H1 (cell line): ENCODE measurements at regions not wholly inside any gene's neighbourhood (a gene's known extent, or its start where the extent isn't known, plus 50 kb on each side); places are given as distances from the start of the nearest gene placed in this dataset.

Source experiments
- CTCF ChIA-PET: fragments of 300-600 bp; sonication (Branson Sonifier 250); formaldehyde crosslinking; loops from one replicate; lab custom pipeline; 2021; ENCODE audit not compliant: partially characterized antibody; lab: Charles Lee
- POLR2A ChIA-PET: fragments of 300-600 bp; sonication (Branson Sonifier 250); formaldehyde crosslinking; loops from one replicate; lab custom pipeline; 2021; ENCODE audit warnings: inconsistent platforms; ENCODE audit not compliant: partially characterized antibody; lab: Charles Lee
- DNase-seq, 2 experiments: peaks; one replicate each; pipeline versions ENCODE4 v3.0.0 to v3.0.0-alpha.2; 2010 to 2022; ENCODE audit warnings: low spot score in 2 of 2, low read depth in 1 of 2, mixed read lengths in 1 of 2
- FAIRE-seq: peaks from 2 replicates; lab custom pipeline; 2011; peaks lifted over from hg19 to GRCh38; lab: Jason Lieb, UNC
- H2AFZ ChIP-seq: 2 replicates; pipeline ENCODE4 v1.8.1; 2012; ENCODE audit warnings: low read length, inconsistent platforms
- H2AK5ac ChIP-seq: 2 replicates; pipeline ENCODE4 v1.6.1; 2013; ENCODE audit warnings: low read depth, low read length
- H2BK120ac ChIP-seq: replicated peaks from 2 replicates; pipeline ENCODE3; 2013; ENCODE audit warnings: low read depth, low read length, inconsistent platforms
- H2BK12ac ChIP-seq: 2 replicates; pipeline ENCODE4 v1.6.1; 2013; ENCODE audit warnings: low read depth, low read length
- H2BK15ac ChIP-seq: 2 replicates; pipeline ENCODE4 v1.6.1; 2013; ENCODE audit warnings: low read length
- H2BK20ac ChIP-seq: 2 replicates; pipeline ENCODE4 v1.6.1; 2013; ENCODE audit warnings: low read length
- H2BK5ac ChIP-seq: 2 replicates; pipeline ENCODE4 v1.6.1; 2013; ENCODE audit warnings: low read depth, low read length
- H3K14ac ChIP-seq: 2 replicates; pipeline ENCODE4 v1.6.1; 2013; ENCODE audit warnings: inconsistent platforms; ENCODE audit not compliant: insufficient read length
- H3K18ac ChIP-seq: 2 replicates; pipeline ENCODE4 v1.6.1; 2013; ENCODE audit warnings: low read length; ENCODE audit errors: extremely low read depth
- H3K23ac ChIP-seq: 2 replicates; pipeline ENCODE4 v1.6.1; 2013; ENCODE audit warnings: inconsistent platforms; ENCODE audit not compliant: insufficient read length
- H3K23me2 ChIP-seq: 2 replicates; pipeline ENCODE4 v1.6.1; 2013; ENCODE audit warnings: low read depth, low read length
- H3K27ac ChIP-seq: 2 replicates; pipeline ENCODE4 v1.6.1; 2011; ENCODE audit warnings: low read depth, low read length, inconsistent platforms
- H3K27me3 ChIP-seq, 4 experiments: replicated peaks in 1 of 4; 1 replicate in 1 of 4; 2 replicates in 3 of 4; pipeline versions ENCODE4 v1.6.1 to v1.8.1; 2011 to 2013; ENCODE audit warnings: low read length in 3 of 4, mild to moderate bottlenecking in 3 of 4, inconsistent platforms in 2 of 4, mixed read lengths in 2 of 4, moderate library complexity in 1 of 4; ENCODE audit not compliant: control insufficient read depth in 3 of 4, insufficient read depth in 3 of 4; ENCODE audit errors: extremely low read depth in 1 of 4
- H3K36me3 ChIP-seq, 4 experiments: 2 replicates each; pipeline versions ENCODE4 v1.6.1 to v1.8.1; 2011 to 2013; ENCODE audit warnings: mild to moderate bottlenecking in 4 of 4, low read length in 3 of 4, moderate library complexity in 2 of 4, control low read depth in 1 of 4, inconsistent platforms in 1 of 4; ENCODE audit not compliant: insufficient read depth in 4 of 4, control insufficient read depth in 2 of 4
- H3K4ac ChIP-seq: replicated peaks from 2 replicates; pipeline ENCODE3; 2013; ENCODE audit warnings: low read length, low read depth, mixed read lengths, inconsistent platforms; ENCODE audit not compliant: insufficient read length
- H3K4me1 ChIP-seq, 4 experiments: replicated peaks in 1 of 4; 1 replicate in 1 of 4; 2 replicates in 3 of 4; pipeline versions ENCODE4 v1.6.1 to v1.8.1; 2011 to 2013; ENCODE audit warnings: low read length in 3 of 4, inconsistent platforms in 2 of 4, mixed read lengths in 1 of 4; ENCODE audit not compliant: insufficient read depth in 4 of 4, control insufficient read depth in 3 of 4
- H3K4me2 ChIP-seq, 2 experiments: 2 replicates each; pipeline versions ENCODE4 v1.6.1 to v1.8.1; 2011 to 2013; ENCODE audit warnings: low read depth in 2 of 2, low read length in 2 of 2, control low read depth in 1 of 2, inconsistent platforms in 1 of 2, mild to moderate bottlenecking in 1 of 2; ENCODE audit not compliant: insufficient read depth in 1 of 2
- H3K4me3 ChIP-seq, 4 experiments: fragments of 200-600, 300-600 bp in 1 of 4; sonication (generic), shearing (Covaris generic), sonication (Bioruptor Twin) in 1 of 4; 2 replicates each; pipeline versions ENCODE4 v1.5.1 to v1.8.1; 2011 to 2016; ENCODE audit warnings: low read length in 4 of 4, low read depth in 3 of 4, control low read depth in 2 of 4, inconsistent platforms in 2 of 4, mild to moderate bottlenecking in 2 of 4, mixed read lengths in 1 of 4, moderate library complexity in 1 of 4; ENCODE audit not compliant: insufficient read depth in 2 of 4; ENCODE audit errors: extremely low read depth in 1 of 4
- H3K56ac ChIP-seq: replicated peaks from 2 replicates; pipeline ENCODE3; 2013; ENCODE audit warnings: low read depth, mild to moderate bottlenecking, mixed read lengths, low read length, inconsistent platforms; ENCODE audit not compliant: insufficient read length
- H3K79me1 ChIP-seq: 2 replicates; pipeline ENCODE4 v1.6.1; 2013; ENCODE audit warnings: low read depth, low read length, control low read depth
- H3K79me2 ChIP-seq, 2 experiments: 2 replicates each; pipeline versions ENCODE4 v1.6.1 to v1.8.1; 2012 to 2013; ENCODE audit warnings: low read length in 2 of 2, mild to moderate bottlenecking in 2 of 2, inconsistent platforms in 1 of 2; ENCODE audit not compliant: insufficient read depth in 2 of 2, control insufficient read depth in 1 of 2
- H3K9ac ChIP-seq, 4 experiments: replicated peaks in 1 of 4; 1 replicate in 1 of 4; 2 replicates in 3 of 4; pipeline versions ENCODE4 v1.6.1 to v1.8.1; 2011 to 2013; ENCODE audit warnings: low read depth in 3 of 4, low read length in 3 of 4, control low read depth in 2 of 4, mild to moderate bottlenecking in 2 of 4, moderate library complexity in 2 of 4, inconsistent platforms in 1 of 4; ENCODE audit errors: extremely low read depth in 1 of 4
- H3K9me3 ChIP-seq, 2 experiments: 2 replicates each; pipeline versions ENCODE4 v1.6.1 to v1.8.1; 2012 to 2013; ENCODE audit warnings: mild to moderate bottlenecking in 2 of 2, moderate library complexity in 2 of 2, control low read depth in 1 of 2, inconsistent platforms in 1 of 2, low read depth in 1 of 2, low read length in 1 of 2, mixed read lengths in 1 of 2; ENCODE audit not compliant: insufficient read depth in 2 of 2
- H4K20me1 ChIP-seq, 2 experiments: replicated peaks in 1 of 2; 2 replicates each; pipeline versions ENCODE3 to v1.8.1; 2011 to 2013; ENCODE audit warnings: inconsistent platforms in 2 of 2, low read length in 2 of 2, mild to moderate bottlenecking in 1 of 2; ENCODE audit not compliant: insufficient read depth in 2 of 2, control insufficient read depth in 1 of 2
- H4K5ac ChIP-seq: 2 replicates; pipeline ENCODE4 v1.6.1; 2013; ENCODE audit warnings: low read length, low read depth, mixed read lengths, inconsistent platforms; ENCODE audit not compliant: insufficient read length
- H4K8ac ChIP-seq: 2 replicates; pipeline ENCODE4 v1.8.0; 2013; ENCODE audit warnings: mild to moderate bottlenecking, moderate library complexity, low read length, inconsistent platforms; ENCODE audit not compliant: insufficient read depth; ENCODE audit errors: extremely low read depth
- H4K91ac ChIP-seq: replicated peaks from 2 replicates; pipeline ENCODE3; 2013; ENCODE audit warnings: low read length, mixed read lengths, inconsistent platforms; ENCODE audit not compliant: insufficient read length
- BACH1 ChIP-seq: IDR thresholded peaks from 2 replicates; pipeline ENCODE4 v1.6.1; 2012; ENCODE audit warnings: low read length, improper control_type of control experiment
- CREB1 ChIP-seq: IDR thresholded peaks from 2 replicates; pipeline ENCODE4 v1.6.1; 2012; ENCODE audit warnings: inconsistent platforms
- GTF2F1 ChIP-seq: IDR thresholded peaks from 2 replicates; pipeline ENCODE4 v1.6.1; 2012; ENCODE audit warnings: low read depth, low read length, improper control_type of control experiment, borderline replicate concordance
- KDM4A ChIP-seq: IDR thresholded peaks from one replicate; pipeline ENCODE4 v1.7.1; 2012; ENCODE audit warnings: low read depth, mild to moderate bottlenecking, moderate library complexity, low read length, inconsistent platforms; ENCODE audit not compliant: severe bottlenecking
- SIN3A ChIP-seq, 2 experiments: IDR thresholded peaks in 1 of 2; conservative IDR thresholded peaks in 1 of 2; 2 replicates each; pipeline ENCODE4 v1.6.1; 2011 to 2012; ENCODE audit warnings: low read length in 2 of 2, improper control_type of control experiment in 1 of 2, low read depth in 1 of 2, mild to moderate bottlenecking in 1 of 2
- ZNF274 ChIP-seq: IDR thresholded peaks from 2 replicates; pipeline ENCODE4 v1.7.0; 2012; ENCODE audit warnings: low read length, borderline replicate concordance; ENCODE audit errors: extremely low read depth
- WGBS, 2 experiments: shearing (Covaris generic) in 1 of 2; methylation state at CpG; one replicate each; pipeline versions ENCODE4 v1.1.6 to v1.1.7; 2013 to 2015; ENCODE audit warnings: low lambda C conversion rate in 2 of 2, mixed read lengths in 2 of 2, inconsistent platforms in 1 of 2, low coverage in 1 of 2, missing lambda C conversion rate in 1 of 2; ENCODE audit not compliant: insufficient replicate concordance in 2 of 2, insufficient coverage in 1 of 2, insufficient read length in 1 of 2; ENCODE audit errors: extremely low coverage in 1 of 2, missing lambda C conversion rate in 1 of 2; 5-methylcytosine and 5-hydroxymethylcytosine counted together

GRCh38 chr6:11484441-11484840 is 53.1 kb upstream of the TMEM170B start:
- 88% methylated on average over 2 of the region's 2 CpGs; no CpG with 5 or more reads in 1 of the 2 experiments for WGBS, 2 experiments
- Histone ChIP-seq H2AK5ac (no peak overlapping the region), H3K4me3 (no peak overlapping the region), H3K27ac (no peak overlapping the region), H2BK5ac (no peak overlapping the region), H3K14ac (no peak overlapping the region), H4K8ac (no peak overlapping the region), H2BK120ac (no peak overlapping the region), H2AFZ (no peak overlapping the region), H3K27me3 (no peaks in the 10 kb centered on the region), H4K91ac (no peak overlapping the region), H3K36me3 (no peaks in the 10 kb centered on the region), H3K79me2 (no peaks in the 10 kb centered on the region), H3K79me1 (no peaks in the 10 kb centered on the region), H2BK15ac (no peak overlapping the region), H3K9ac (no peak overlapping the region), H3K4ac (no peak overlapping the region), H3K23ac (no peak overlapping the region), H3K4me1 (peaks cover 0 to 3% (median 0%) of the 10 kb centered on the region in 4 experiments; a peak in 1 of 7 replicates), H3K4me2 (no peak overlapping the region), H2BK12ac (no peak overlapping the region), H4K20me1 (no peaks in the 10 kb centered on the region), H3K23me2 (no peaks in the 10 kb centered on the region), H2BK20ac (no peak overlapping the region), H3K9me3 (no peaks in the 10 kb centered on the region), H3K56ac (no peak overlapping the region), H4K5ac (no peak overlapping the region), H3K18ac (no peak overlapping the region)
- FAIRE-seq: no peak
- DNase-seq: no peak
- ChIA-PET POLR2A (no interaction called here), CTCF (interaction anchor here (1.7 to 2.5 kb wide), 3 partner anchors 8 to 312 kb away, joined by 6 to 18 read pairs (median 6); no protein-coding TSS in a partner anchor)
- TF ChIP-seq ZNF274 (no peak), GTF2F1 (no peak), BACH1 (no peak), CREB1 (no peak), SIN3A (conservative IDR thresholded peaks at IDR 0.05 in 1 of 2, IDR thresholded peaks at IDR 0.05 in 1 of 2; ENCODE audit: low read depth in 1 of 2, low read length in 2 of 2) (no peak), KDM4A (no peak)
